ENCODE measurements at regions not wholly inside any gene's neighbourhood (a gene's known extent, or its start where the extent isn't known, plus 50 kb on each side); places are given as distances from the start of the nearest gene placed in this dataset.
A peak's percentile ranks its signal among the peaks of the same experiment; 100 is the strongest.

GRCh38 chr7:131109759-131110296, 217.8 kb upstream of the MKLN1 start:
- TF ChIP-seq CTCF (conservative IDR thresholded peaks at IDR 0.05; ENCODE audit: low read depth, low read length) = no peak

GRCh38 chr7:131110297-131111080, 217.2 kb upstream of the MKLN1 start:
- peak overlapping the region; percentile 59 for H3K4me3 ChIP-seq (ENCODE audit: low read length)
- DNase-seq (ENCODE audit: low read depth) = no peak
- no peak for TF ChIP-seq CTCF (conservative IDR thresholded peaks at IDR 0.05; ENCODE audit: low read depth, low read length)

More at GRCh38 chr7:131109759-131110296, 217.8 kb upstream of the MKLN1 start:
- H3K4me3 ChIP-seq (ENCODE audit: low read length) = peak overlapping the region; percentile 59
- DNase-seq (ENCODE audit: low read depth) = no peak

GRCh38 chr7:131111081-131111576, 216.5 kb upstream of the MKLN1 start:
- DNase-seq (ENCODE audit: low read depth) = peak; percentile 89
- no peak for TF ChIP-seq CTCF (conservative IDR thresholded peaks at IDR 0.05; ENCODE audit: low read depth, low read length)
- peak overlapping the region; percentile 59 for H3K4me3 ChIP-seq (ENCODE audit: low read length)

GRCh38 chr7:131111792-131112191, 215.9 kb upstream of the MKLN1 start:
- DNase-seq (ENCODE audit: low read depth) = no peak
- TF ChIP-seq CTCF (conservative IDR thresholded peaks at IDR 0.05; ENCODE audit: low read depth, low read length) = no peak
- H3K4me3 ChIP-seq (ENCODE audit: low read length) = no peak overlapping the region

- no peak for TF ChIP-seq CTCF (conservative IDR thresholded peaks at IDR 0.05; ENCODE audit: low read depth, low read length)
- DNase-seq (ENCODE audit: low read depth) = no peak
- no peak overlapping the region for H3K4me3 ChIP-seq (ENCODE audit: low read length)
Observed at GRCh38 chr7:131112431-131112830, 215.2 kb upstream of the MKLN1 start.

- DNase-seq (ENCODE audit: low read depth) = no peak
- H3K4me3 ChIP-seq (ENCODE audit: low read length) = no peak overlapping the region
- TF ChIP-seq CTCF (conservative IDR thresholded peaks at IDR 0.05; ENCODE audit: low read depth, low read length) = no peak
Observed at GRCh38 chr7:131115340-131115739, 212.3 kb upstream of the MKLN1 start.

GRCh38 chr7:131117439-131117838, 210.2 kb upstream of the MKLN1 start:
- TF ChIP-seq CTCF (conservative IDR thresholded peaks at IDR 0.05; ENCODE audit: low read depth, low read length) = no peak
- H3K4me3 ChIP-seq (ENCODE audit: low read length) = no peak overlapping the region

More at GRCh38 chr7:131117439-131117838, 210.2 kb upstream of the MKLN1 start:
- no peak for DNase-seq (ENCODE audit: low read depth)
